T follicular helper cell (primary cell): ENCODE measurements at regions not wholly inside any gene's neighbourhood (a gene's known extent, or its start where the extent isn't known, plus 50 kb on each side); places are given as distances from the start of the nearest gene placed in this dataset.
"Not testable (repeated sequence)": the region's sequence is repeated elsewhere in the genome, so short reads cannot be mapped to it uniquely, and the experiment has no call there.

Experiments used
- DNase-seq: peaks from one replicate; pipeline ENCODE4 v3.0.0-alpha.2; 2020; ENCODE audit warnings: low read depth

GRCh38 chr17:83203472-83204221, 124.2 kb downstream of the METRNL start:
- DNase-seq, result no peak

- DNase-seq, result no peak
These were observed 124.9 kb downstream of the METRNL start for GRCh38 chr17:83204230-83204725.

- not testable (repeated sequence) for DNase-seq
These were observed 125.5 kb downstream of the METRNL start for GRCh38 chr17:83204736-83205386.

- DNase-seq, result peak; percentile 36
These were observed 126.1 kb downstream of the METRNL start for GRCh38 chr17:83205387-83206035.

- DNase-seq, result not testable (repeated sequence)
These were observed 126.6 kb downstream of the METRNL start for GRCh38 chr17:83206036-83206394.

- not testable (repeated sequence) for DNase-seq
These were observed 127.6 kb downstream of the METRNL start for GRCh38 chr17:83206819-83207588.

- not testable (repeated sequence) for DNase-seq
These were observed 167.6 kb downstream of the METRNL start for GRCh38 chr17:83247001-83247400.
